ENCODE measurements at regions not wholly inside any gene's neighbourhood (a gene's known extent, or its start where the extent isn't known, plus 50 kb on each side); places are given as distances from the start of the nearest gene placed in this dataset.

GRCh38 chr20:22904905-22905304, 130.2 kb upstream of the SSTR4 start:
- no peak overlapping the region for H3K18ac ChIP-seq (ENCODE audit: low read depth, low read length)
- no peak for TF ChIP-seq MAFK (IDR thresholded peaks at IDR 0.05; ENCODE audit: low read depth, low read length)
- no peak for TF ChIP-seq FOS (IDR thresholded peaks at IDR 0.05; ENCODE audit: low read depth, low read length)
- no peak for TF ChIP-seq RFX5 (IDR thresholded peaks at IDR 0.05; ENCODE audit: low read depth, low read length)
- TF ChIP-seq ELK1 (IDR thresholded peaks at IDR 0.05; ENCODE audit: borderline replicate concordance, low read depth, low read length): no peak
- TF ChIP-seq RCOR1 (IDR thresholded peaks at IDR 0.05; ENCODE audit: insufficient replicate concordance, low read length): no peak
- TF ChIP-seq POLR2A (IDR thresholded peaks at IDR 0.05; ENCODE audit: low read depth, low read length): no peak
- TF ChIP-seq CTCF (conservative IDR thresholded peaks at IDR 0.05; ENCODE audit: low read depth, low read length): no peak
- no peak overlapping the region for H2AK9ac ChIP-seq (replicated peaks; ENCODE audit: low read depth, low read length, poor library complexity)
- no peaks in the 10 kb centered on the region for H3K4me1 ChIP-seq (ENCODE audit: control insufficient read depth, insufficient read depth, low read length)
- H4K5ac ChIP-seq (ENCODE audit: low read depth, low read length): no peak overlapping the region
- DNase-seq: no peak
- no peak overlapping the region for H2BK15ac ChIP-seq (ENCODE audit: low read depth, low read length)
- H2AK5ac ChIP-seq (ENCODE audit: low read depth, low read length): no peak overlapping the region
- H3K79me1 ChIP-seq (ENCODE audit: low read depth in 1 of 2, low read length in 2 of 2): no peaks in the 10 kb centered on the region
- no peak overlapping the region for H4K91ac ChIP-seq (ENCODE audit: insufficient read depth, low read depth, low read length)
- no peak overlapping the region for H3K27ac ChIP-seq (ENCODE audit: insufficient read depth, low read length)
- BruUV-seq (replicated peaks): no TSS peak
- H2AFZ ChIP-seq (replicated peaks; ENCODE audit: low read length, poor library complexity): no peak overlapping the region
- H3K27me3 ChIP-seq (ENCODE audit: control insufficient read depth, insufficient read depth, low read length): no peaks in the 10 kb centered on the region; the same call in 1 of the 2 replicates
- intact Hi-C loops (cut with micrococcal nuclease): no loop called here
- no peak overlapping the region for H3K9ac ChIP-seq (ENCODE audit: low read depth, low read length)
- in situ Hi-C loops (cut with MboI; ENCODE audit: low sequenced_read_pairs): no loop called here
- no peak overlapping the region for H3K4me2 ChIP-seq (ENCODE audit: low read depth, low read length)
- no peak overlapping the region for H3K56ac ChIP-seq (ENCODE audit: extremely low read depth, insufficient read depth, low read length)
- no peak overlapping the region for H3K4ac ChIP-seq (ENCODE audit: low read depth, low read length)
- no peaks in the 10 kb centered on the region for H3K36me3 ChIP-seq (ENCODE audit: control insufficient read depth, insufficient read depth, low read length)
- 60% methylated on average over 1 of the region's 2 CpGs; no CpG with 5 or more reads in 1 of the 2 experiments for WGBS, 2 experiments (ENCODE audit: extremely low coverage in 2 of 2, insufficient read length in 1 of 2)
- H2BK120ac ChIP-seq (ENCODE audit: low read depth, low read length): no peak overlapping the region
- CTCF ChIA-PET: no interaction called here
- no peak overlapping the region for H3K14ac ChIP-seq (replicated peaks; ENCODE audit: low read depth, low read length)
- no peaks in the 10 kb centered on the region for H4K20me1 ChIP-seq (ENCODE audit: insufficient read depth, low read length)
- POLR2A ChIA-PET (ENCODE audit: unreplicated experiment): no interaction called here
- no peak overlapping the region for H3K23ac ChIP-seq (ENCODE audit: low read depth, low read length)
- H3K9me3 ChIP-seq (ENCODE audit: control insufficient read depth, insufficient read depth, low read length): no peaks in the 10 kb centered on the region
- H2BK5ac ChIP-seq (ENCODE audit: low read depth, low read length, poor library complexity, severe bottlenecking): no peak overlapping the region
- no peaks in the 10 kb centered on the region for H3K9me1 ChIP-seq (ENCODE audit: insufficient read depth, low read length)
- no peak for ATAC-seq (ENCODE audit: low read depth)
- H2BK20ac ChIP-seq (ENCODE audit: low read depth, low read length): no peak overlapping the region
- H3K4me3 ChIP-seq (ENCODE audit: insufficient read depth, low read depth, low read length): no peak overlapping the region
- dilution Hi-C loops (cut with HindIII; ENCODE audit: low sequenced_read_pairs, unreplicated experiment): no loop called here
- no peak overlapping the region for H4K8ac ChIP-seq (ENCODE audit: low read depth in 2 of 2, low read length in 2 of 2)
